SU-DHL-6 (cell line): ENCODE measurements at regions not wholly inside any gene's neighbourhood (a gene's known extent, or its start where the extent isn't known, plus 50 kb on each side); places are given as distances from the start of the nearest gene placed in this dataset.

Experiments
- H2AFZ ChIP-seq: fragments of 200-600 bp; sonication (generic); 2 replicates; pipeline ENCODE4 v1.6.1; 2014; ENCODE audit warnings: low read depth, mild to moderate bottlenecking, moderate library complexity, mixed read lengths, antibody characterized with exemption, low read length; ENCODE audit not compliant: severe bottlenecking
- H3F3A ChIP-seq: fragments of 200-600 bp; shearing (Covaris generic); 2 replicates; pipeline ENCODE4 v1.6.0; 2016; ENCODE audit warnings: antibody characterized with exemption, mild to moderate bottlenecking; ENCODE audit not compliant: insufficient read depth
- H3K27ac ChIP-seq: fragments of 200-600 bp; sonication (generic); 2 replicates; pipeline ENCODE4 v1.5.1; 2016; ENCODE audit warnings: low read depth, mild to moderate bottlenecking, low read length, moderate library complexity, mixed read lengths
- H3K27me3 ChIP-seq: fragments of 200-600 bp; sonication (generic), shearing (Covaris generic); 2 replicates; pipeline ENCODE4 v1.6.0; 2014; ENCODE audit warnings: mild to moderate bottlenecking, low read length
- H3K36me3 ChIP-seq: fragments of 200-600 bp; sonication (generic); 2 replicates; pipeline ENCODE4 v1.6.1; 2014; ENCODE audit warnings: mild to moderate bottlenecking, low read length, mixed read lengths
- H3K4me2 ChIP-seq: fragments of 300-600, 200-600 bp; shearing (Covaris generic), sonication (generic); 2 replicates; pipeline ENCODE4 v1.6.0; 2014; ENCODE audit warnings: low read length, low read depth, mild to moderate bottlenecking; ENCODE audit not compliant: poor library complexity, severe bottlenecking
- H3K4me3 ChIP-seq: fragments of 200-600 bp; sonication (generic); 2 replicates; pipeline ENCODE4 v1.5.1; 2014; ENCODE audit warnings: antibody characterized with exemption, low read length, mild to moderate bottlenecking, mixed read lengths; ENCODE audit not compliant: insufficient read depth, poor library complexity, severe bottlenecking
- H3K79me2 ChIP-seq: fragments of 200-600 bp; sonication (generic); 2 replicates; pipeline ENCODE4 v1.6.1; 2014; ENCODE audit warnings: mild to moderate bottlenecking, low read length, moderate library complexity; ENCODE audit not compliant: insufficient read depth
- H3K9ac ChIP-seq: fragments of 200-600 bp; sonication (generic); 2 replicates; pipeline ENCODE4 v1.7.0; 2014; ENCODE audit warnings: mild to moderate bottlenecking, low read length
- H3K9me2 ChIP-seq: fragments of 200-600 bp; sonication (generic); replicated peaks from 2 replicates; pipeline ENCODE4 v1.6.1; 2014; ENCODE audit warnings: low read length; ENCODE audit not compliant: insufficient read depth
- H3K9me3 ChIP-seq: fragments of 200-600 bp; sonication (generic); 2 replicates; pipeline ENCODE4 v1.6.1; 2014; ENCODE audit warnings: low read length, mixed read lengths; ENCODE audit not compliant: insufficient read depth
- H4K20me1 ChIP-seq: fragments of 200-600 bp; sonication (generic); 2 replicates; pipeline ENCODE4 v1.6.1; 2014; ENCODE audit warnings: low read depth, mild to moderate bottlenecking, antibody characterized with exemption, low read length, moderate library complexity, mixed read lengths
- CTCF ChIP-seq: fragments of 200-600 bp; sonication (generic); IDR thresholded peaks from one replicate; pipeline ENCODE4 v1.5.1; 2017; ENCODE audit warnings: antibody characterized with exemption, mild to moderate bottlenecking, low read length, moderate library complexity; ENCODE audit not compliant: insufficient read depth, poor library complexity, severe bottlenecking
- EZH2phosphoT487 ChIP-seq: fragments of 200-600 bp; sonication (generic), shearing (Covaris generic); conservative IDR thresholded peaks from 2 replicates; pipeline ENCODE4 v1.6.1; 2018; ENCODE audit warnings: mild to moderate bottlenecking, antibody characterized with exemption, low read length, moderate library complexity, mixed read lengths

- no peaks in the 10 kb centered on the region for H3K36me3 ChIP-seq
- H3K9me3 ChIP-seq, result no peaks in the 10 kb centered on the region
- no peak overlapping the region for H3K27ac ChIP-seq
- H3K79me2 ChIP-seq, result no peaks in the 10 kb centered on the region
- TF ChIP-seq EZH2phosphoT487, result no peak
- TF ChIP-seq CTCF, result no peak
- no peak overlapping the region for H3K4me2 ChIP-seq
- no peak overlapping the region for H3K4me3 ChIP-seq
- no peaks in the 10 kb centered on the region for H3K27me3 ChIP-seq
- H4K20me1 ChIP-seq, result no peaks in the 10 kb centered on the region
- H2AFZ ChIP-seq, result no peak overlapping the region
- no peak overlapping the region for H3K9ac ChIP-seq
- H3K9me2 ChIP-seq, result no peaks in the 10 kb centered on the region
- H3F3A ChIP-seq, result no peaks in the 10 kb centered on the region
These were observed 146.8 kb upstream of the FBXL7 start for GRCh38 chr5:15353086-15353645.

GRCh38 chr5:15350614-15351013 is 149.4 kb upstream of the FBXL7 start:
- H3K9me2 ChIP-seq, result no peaks in the 10 kb centered on the region
- no peak overlapping the region for H3K4me3 ChIP-seq
- H3K9me3 ChIP-seq, result no peaks in the 10 kb centered on the region
- no peaks in the 10 kb centered on the region for H3F3A ChIP-seq
- no peaks in the 10 kb centered on the region for H3K27me3 ChIP-seq
- no peak overlapping the region for H3K27ac ChIP-seq
- TF ChIP-seq EZH2phosphoT487 (no peak), CTCF (no peak)
- no peaks in the 10 kb centered on the region for H3K79me2 ChIP-seq
- H4K20me1 ChIP-seq, result no peaks in the 10 kb centered on the region
- no peak overlapping the region for H2AFZ ChIP-seq
- H3K36me3 ChIP-seq, result no peaks in the 10 kb centered on the region
- no peak overlapping the region for H3K9ac ChIP-seq
- no peak overlapping the region for H3K4me2 ChIP-seq

- Histone ChIP-seq H4K20me1 (no peaks in the 10 kb centered on the region), H3K4me3 (no peak overlapping the region), H3K9me2 (no peaks in the 10 kb centered on the region), H3K27me3 (no peaks in the 10 kb centered on the region), H3K79me2 (no peaks in the 10 kb centered on the region), H3K9me3 (no peaks in the 10 kb centered on the region), H3K9ac (no peak overlapping the region), H2AFZ (no peak overlapping the region), H3K27ac (no peak overlapping the region), H3F3A (no peaks in the 10 kb centered on the region), H3K4me2 (no peak overlapping the region), H3K36me3 (no peaks in the 10 kb centered on the region)
- TF ChIP-seq CTCF (no peak), EZH2phosphoT487 (no peak)
These were observed 153.2 kb upstream of the FBXL7 start for GRCh38 chr5:15346738-15347137.

GRCh38 chr5:15344954-15345353 is 155.0 kb upstream of the FBXL7 start:
- Histone ChIP-seq H3K79me2 (no peaks in the 10 kb centered on the region), H2AFZ (no peak overlapping the region), H3K9ac (no peak overlapping the region), H3F3A (no peaks in the 10 kb centered on the region), H3K36me3 (no peaks in the 10 kb centered on the region), H3K9me2 (no peaks in the 10 kb centered on the region), H3K27me3 (no peaks in the 10 kb centered on the region), H4K20me1 (no peaks in the 10 kb centered on the region), H3K4me2 (no peak overlapping the region), H3K9me3 (no peaks in the 10 kb centered on the region), H3K4me3 (no peak overlapping the region), H3K27ac (no peak overlapping the region)
- TF ChIP-seq EZH2phosphoT487 (no peak), CTCF (no peak)
